ENCODE measurements at regions not wholly inside any gene's neighbourhood (a gene's known extent, or its start where the extent isn't known, plus 50 kb on each side); places are given as distances from the start of the nearest gene placed in this dataset.

GRCh38 chr4:156660465-156660864 is 311.1 kb downstream of the PDGFC start:
- no peaks in the 10 kb centered on the region for H3K4me1 ChIP-seq (ENCODE audit: insufficient read depth, low read length, poor library complexity, severe bottlenecking)
- TF ChIP-seq EZH2phosphoT487 (IDR thresholded peaks at IDR 0.05; ENCODE audit: borderline replicate concordance, low read depth, low read length) (no peak), CTCF (conservative IDR thresholded peaks at IDR 0.05; ENCODE audit: low read length) (no peak)
- ChIA-PET POLR2A (interaction anchor here (0.7 kb wide), 2 partner anchors 120 to 1829 kb away, joined by 3 to 8 read pairs; no protein-coding TSS in a partner anchor), CTCF (ENCODE audit: unreplicated experiment) (no interaction called here)
- no peak overlapping the region for H3K4me2 ChIP-seq (ENCODE audit: low read length)
- H3K79me2 ChIP-seq (ENCODE audit: insufficient read depth, low read depth, low read length): no peaks in the 10 kb centered on the region
- H3K4me3 ChIP-seq (ENCODE audit: low read depth, low read length, poor library complexity, severe bottlenecking): no peak overlapping the region
- H4K20me1 ChIP-seq (ENCODE audit: insufficient read depth, low read length): no peaks in the 10 kb centered on the region
- H3K36me3 ChIP-seq (ENCODE audit: insufficient read depth, low read length): no peaks in the 10 kb centered on the region
- no peaks in the 10 kb centered on the region; the same call in 1 of the 2 replicates for H3K9me2 ChIP-seq (ENCODE audit: insufficient read depth, low read length)
- no peaks in the 10 kb centered on the region for H3K9me3 ChIP-seq (ENCODE audit: low read length)
- BruUV-seq (replicated peaks): no TSS peak
- intact Hi-C loops (cut with micrococcal nuclease; ENCODE audit: unreplicated experiment): no loop called here
- no peak for DNase-seq (ENCODE audit: low spot score)
- no peak overlapping the region for H2AFZ ChIP-seq (ENCODE audit: low read length)
- no peak overlapping the region for H3K27ac ChIP-seq (ENCODE audit: low read depth, low read length, poor library complexity, severe bottlenecking)

GRCh38 chr4:156659983-156660382 is 311.6 kb downstream of the PDGFC start:
- intact Hi-C loops (cut with micrococcal nuclease; ENCODE audit: unreplicated experiment): no loop called here
- TF ChIP-seq CTCF (conservative IDR thresholded peaks at IDR 0.05; ENCODE audit: low read length) (no peak), EZH2phosphoT487 (IDR thresholded peaks at IDR 0.05; ENCODE audit: borderline replicate concordance, low read depth, low read length) (no peak)
- DNase-seq (ENCODE audit: low spot score): no peak
- no peak overlapping the region for H3K27ac ChIP-seq (ENCODE audit: low read depth, low read length, poor library complexity, severe bottlenecking)
- POLR2A ChIA-PET: interaction anchor here (0.7 kb wide), 2 partner anchors 120 to 1829 kb away, joined by 3 to 8 read pairs; no protein-coding TSS in a partner anchor
- no TSS peak for BruUV-seq (replicated peaks)
- no peaks in the 10 kb centered on the region for H3K79me2 ChIP-seq (ENCODE audit: insufficient read depth, low read depth, low read length)
- no peak overlapping the region for H3K4me3 ChIP-seq (ENCODE audit: low read depth, low read length, poor library complexity, severe bottlenecking)
- CTCF ChIA-PET (ENCODE audit: unreplicated experiment): no interaction called here
- H4K20me1 ChIP-seq (ENCODE audit: insufficient read depth, low read length): no peaks in the 10 kb centered on the region
- no peaks in the 10 kb centered on the region; the same call in 1 of the 2 replicates for H3K9me2 ChIP-seq (ENCODE audit: insufficient read depth, low read length)
- no peaks in the 10 kb centered on the region for H3K9me3 ChIP-seq (ENCODE audit: low read length)
- H2AFZ ChIP-seq (ENCODE audit: low read length): no peak overlapping the region
- H3K36me3 ChIP-seq (ENCODE audit: insufficient read depth, low read length): no peaks in the 10 kb centered on the region
- H3K4me2 ChIP-seq (ENCODE audit: low read length): no peak overlapping the region
- no peaks in the 10 kb centered on the region for H3K4me1 ChIP-seq (ENCODE audit: insufficient read depth, low read length, poor library complexity, severe bottlenecking)

GRCh38 chr4:156659570-156659969 is 312.0 kb downstream of the PDGFC start:
- no peak for TF ChIP-seq EZH2phosphoT487 (IDR thresholded peaks at IDR 0.05; ENCODE audit: borderline replicate concordance, low read depth, low read length)
- TF ChIP-seq CTCF (conservative IDR thresholded peaks at IDR 0.05; ENCODE audit: low read length): no peak
- H3K79me2 ChIP-seq (ENCODE audit: insufficient read depth, low read depth, low read length): no peaks in the 10 kb centered on the region
- H3K36me3 ChIP-seq (ENCODE audit: insufficient read depth, low read length): no peaks in the 10 kb centered on the region
- POLR2A ChIA-PET: interaction anchor here (0.7 kb wide), 1 partner anchor 1828 kb away, joined by 8 read pairs; no protein-coding TSS in a partner anchor
- H3K4me2 ChIP-seq (ENCODE audit: low read length): no peak overlapping the region
- CTCF ChIA-PET (ENCODE audit: unreplicated experiment): no interaction called here
- H3K9me3 ChIP-seq (ENCODE audit: low read length): no peaks in the 10 kb centered on the region
- BruUV-seq (replicated peaks): no TSS peak
- H3K9me2 ChIP-seq (ENCODE audit: insufficient read depth, low read length): no peaks in the 10 kb centered on the region; the same call in 1 of the 2 replicates
- H2AFZ ChIP-seq (ENCODE audit: low read length): no peak overlapping the region
- H3K27ac ChIP-seq (ENCODE audit: low read depth, low read length, poor library complexity, severe bottlenecking): no peak overlapping the region
- H3K4me1 ChIP-seq (ENCODE audit: insufficient read depth, low read length, poor library complexity, severe bottlenecking): no peaks in the 10 kb centered on the region
- DNase-seq (ENCODE audit: low spot score): no peak
- H4K20me1 ChIP-seq (ENCODE audit: insufficient read depth, low read length): no peaks in the 10 kb centered on the region
- intact Hi-C loops (cut with micrococcal nuclease; ENCODE audit: unreplicated experiment): no loop called here
- H3K4me3 ChIP-seq (ENCODE audit: low read depth, low read length, poor library complexity, severe bottlenecking): no peak overlapping the region

Measured in OCI-LY7 (cell line).